Pancreas (tissue), 10 donors: ENCODE measurements at regions not wholly inside any gene's neighbourhood (a gene's known extent, or its start where the extent isn't known, plus 50 kb on each side); places are given as distances from the start of the nearest gene placed in this dataset.
A peak's percentile ranks its signal among the peaks of the same experiment; 100 is the strongest.

ENCODE experiments used
- ATAC-seq, 4 donors: fragments of 200-7000 bp; cut with Tn5 transposase; one replicate each; pipeline versions ENCODE4 v1.8.0 to v1.9.1; 2020; ENCODE audit warnings: mild to moderate bottlenecking in 4 of 4, moderate library complexity in 4 of 4
- DNase-seq, 6 donors: peaks; one replicate each; pipeline ENCODE4 v3.0.0-alpha.2; 2020
- FAIRE-seq: peaks from 2 replicates; lab custom pipeline; 2012; peaks lifted over from hg19 to GRCh38; lab: Jason Lieb, UNC
- H3K27ac ChIP-seq, 4 donors: fragments of 200-600 bp; sonication (generic); 1 replicate in 3 of 4; 2 replicates in 1 of 4; pipeline versions ENCODE4 v1.5.0 to v1.8.0; 2020
- H3K27me3 ChIP-seq, 4 donors: fragments of 200-600 bp; one replicate each; pipeline ENCODE4 v1.8.0; 2021
- H3K36me3 ChIP-seq, 3 donors: fragments of 200-600 bp; sonication (generic) in 1 of 3; one replicate each; pipeline versions ENCODE4 v1.5.0 to v1.8.0; 2020 to 2021
- H3K4me1 ChIP-seq, 3 donors: fragments of 200-600 bp; one replicate each; pipeline ENCODE4 v1.8.0; 2021
- H3K4me3 ChIP-seq, 4 donors: fragments of 200-600 bp; sonication (generic) in 2 of 4; one replicate each; pipeline versions ENCODE4 v1.5.0 to v1.8.0; 2020 to 2021
- H3K9me3 ChIP-seq, 4 donors: fragments of 200-600 bp; one replicate each; pipeline ENCODE4 v1.8.0; 2021
- WGBS, 2 donors: extraction: QIAGEN DNeasy Blood & Tissue Kit; methylation state at CpG; one replicate each; pipeline ENCODE4 v1.1.7; 2013; 5-methylcytosine and 5-hydroxymethylcytosine counted together
- intact Hi-C, 3 donors: fragments of 100-400 bp; cut with DNase I; formaldehyde crosslinking; loops; one replicate each; pipeline versions ENCODE4 v1.11.1 to v1.14.2; 2022
- TF ChIP-seq, protein P1 (sequence below), 4 donors: fragments of 200-600 bp; sonication (generic) in 3 of 4; IDR thresholded peaks; one replicate each; pipeline versions ENCODE4 v1.5.0 to v1.8.0; 2021; ENCODE audit warnings: antibody characterized with exemption in 4 of 4
- donor health status: healthy with polysubstance abuse.
- donor health status: DM: no; HTN: no; CAD: no; lungs with moderate emphysema.
- donor health status: DM: no; HTN: no; CAD: no.
- donor health status: control.
- donor health status: control.
- donor health status: Bipolar disorder and iron deficiency.
- donor health status: DM: yes; HTN: yes; CAD: no.
- donor health status: DM: no; HTN: no; CAD: no.
- donor health status: DM: no; HTN: no; CAD: no.
- donor health status: DM: yes; HTN: yes; CAD: no.

GRCh38 chr12:88756153-88756552 is 175.9 kb upstream of the KITLG start:
- intact Hi-C loops = no loop called here
- Histone ChIP-seq H3K4me3 (no peak overlapping the region), H3K9me3 (no peaks in the 10 kb centered on the region), H3K36me3 (no peaks in the 10 kb centered on the region), H3K27ac (no peak overlapping the region), H3K27me3 (no peaks in the 10 kb centered on the region), H3K4me1 (no peaks in the 10 kb centered on the region)
- FAIRE-seq (no peak), DNase-seq (no peak), ATAC-seq (no peak)
- TF ChIP-seq, protein P1, sequence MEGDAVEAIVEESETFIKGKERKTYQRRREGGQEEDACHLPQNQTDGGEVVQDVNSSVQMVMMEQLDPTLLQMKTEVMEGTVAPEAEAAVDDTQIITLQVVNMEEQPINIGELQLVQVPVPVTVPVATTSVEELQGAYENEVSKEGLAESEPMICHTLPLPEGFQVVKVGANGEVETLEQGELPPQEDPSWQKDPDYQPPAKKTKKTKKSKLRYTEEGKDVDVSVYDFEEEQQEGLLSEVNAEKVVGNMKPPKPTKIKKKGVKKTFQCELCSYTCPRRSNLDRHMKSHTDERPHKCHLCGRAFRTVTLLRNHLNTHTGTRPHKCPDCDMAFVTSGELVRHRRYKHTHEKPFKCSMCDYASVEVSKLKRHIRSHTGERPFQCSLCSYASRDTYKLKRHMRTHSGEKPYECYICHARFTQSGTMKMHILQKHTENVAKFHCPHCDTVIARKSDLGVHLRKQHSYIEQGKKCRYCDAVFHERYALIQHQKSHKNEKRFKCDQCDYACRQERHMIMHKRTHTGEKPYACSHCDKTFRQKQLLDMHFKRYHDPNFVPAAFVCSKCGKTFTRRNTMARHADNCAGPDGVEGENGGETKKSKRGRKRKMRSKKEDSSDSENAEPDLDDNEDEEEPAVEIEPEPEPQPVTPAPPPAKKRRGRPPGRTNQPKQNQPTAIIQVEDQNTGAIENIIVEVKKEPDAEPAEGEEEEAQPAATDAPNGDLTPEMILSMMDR (IDR thresholded peaks at IDR 0.05) = no peak
- WGBS, 2 donors = 87 to 94% methylated on average over 3 of the region's 3 CpGs

GRCh38 chr12:88753707-88754106 is 173.4 kb upstream of the KITLG start:
- no peak for DNase-seq
- no peak for ATAC-seq
- no peak overlapping the region for H3K27ac ChIP-seq

DNA sequence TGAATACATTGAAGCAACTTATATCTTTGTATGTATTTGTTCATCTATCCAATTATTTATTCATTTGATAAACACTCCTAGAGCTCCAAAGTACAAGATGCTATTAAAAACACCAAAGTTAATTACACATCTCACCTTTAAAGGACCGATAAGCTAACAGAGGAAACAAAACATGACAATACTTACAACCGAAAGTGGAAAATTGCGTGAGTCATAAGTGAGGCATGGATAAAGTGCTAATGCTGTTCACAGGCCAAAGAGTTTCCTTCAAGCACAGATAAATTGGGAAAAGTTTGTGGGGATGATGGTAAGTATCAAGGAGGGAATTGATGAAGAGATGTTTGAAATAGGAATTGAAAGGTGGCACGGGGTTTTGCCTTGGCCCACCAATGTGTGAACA is 172.8 kb upstream of the KITLG start:
- WGBS, 2 donors = 81 to 93% methylated on average over 4 of the region's 4 CpGs
- TF ChIP-seq, protein P1 (IDR thresholded peaks at IDR 0.05) = no peak
- no peaks in the 10 kb centered on the region for H3K27me3 ChIP-seq
- H3K4me3 ChIP-seq = no peak overlapping the region
- H3K27ac ChIP-seq = no peak overlapping the region
- ATAC-seq (no peak), FAIRE-seq (no peak), DNase-seq (no peak)
- no peaks in the 10 kb centered on the region for H3K36me3 ChIP-seq
- no peaks in the 10 kb centered on the region for H3K9me3 ChIP-seq
- intact Hi-C loops = no loop called here
- peaks cover 0 to 2% (median 0%) of the 10 kb centered on the region in 3 donors for H3K4me1 ChIP-seq

More at GRCh38 chr12:88753707-88754106, 173.4 kb upstream of the KITLG start:
- intact Hi-C loops = no loop called here
- Histone ChIP-seq H3K9me3 (no peaks in the 10 kb centered on the region), H3K27me3 (no peaks in the 10 kb centered on the region), H3K36me3 (no peaks in the 10 kb centered on the region), H3K4me3 (no peak overlapping the region), H3K4me1 (no peaks in the 10 kb centered on the region)
- TF ChIP-seq, protein P1 (IDR thresholded peaks at IDR 0.05) = no peak
- WGBS, 2 donors = 93 to 95% methylated on average over 8 of the region's 8 CpGs
- no peak for FAIRE-seq

DNA sequence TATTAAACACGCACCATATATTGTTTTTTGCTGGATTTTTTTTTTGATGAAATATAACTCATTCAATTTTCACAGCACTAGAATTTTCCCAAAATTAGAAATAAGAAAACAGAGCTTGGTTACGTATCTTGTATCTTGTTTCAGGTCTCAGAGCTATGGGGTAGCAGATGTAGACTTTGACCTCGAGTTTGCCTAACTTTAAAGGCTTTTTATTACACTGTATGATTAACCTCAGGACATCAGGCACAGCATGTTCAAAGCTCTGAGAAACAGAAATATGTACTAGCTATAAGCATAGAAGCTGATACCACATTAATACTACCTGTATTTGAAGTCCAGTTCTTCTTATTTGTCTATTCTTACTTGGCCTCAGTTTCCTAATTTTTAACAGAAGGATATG is 171.9 kb upstream of the KITLG start:
- no peak overlapping the region for H3K27ac ChIP-seq

More for the DNA sequence above, 171.9 kb upstream of the KITLG start:
- H3K27me3 ChIP-seq = no peaks in the 10 kb centered on the region
- FAIRE-seq = no peak
- 53 to 54% methylated on average over 3 of the region's 3 CpGs for WGBS, 2 donors
- no peak overlapping the region for H3K4me3 ChIP-seq
- TF ChIP-seq, protein P1 (IDR thresholded peaks at IDR 0.05) = no peak
- ATAC-seq = peak in 2 of 4 donors; percentile 25 to 50
- no peaks in the 10 kb centered on the region for H3K36me3 ChIP-seq
- H3K4me1 ChIP-seq = peaks cover 0 to 11% (median 0%) of the 10 kb centered on the region in 3 donors
- H3K9me3 ChIP-seq = no peaks in the 10 kb centered on the region
- intact Hi-C loops = no loop called here
- no peak for DNase-seq
